ENCODE measurements at regions not wholly inside any gene's neighbourhood (a gene's known extent, or its start where the extent isn't known, plus 50 kb on each side); places are given as distances from the start of the nearest gene placed in this dataset.

GRCh38 chr2:2875831-2876230, 501.8 kb downstream of the EIPR1 start:
- H3K4me3 ChIP-seq (ENCODE audit: low read depth in 1 of 3, low read length in 3 of 3): no peak overlapping the region
- H3K27ac ChIP-seq (ENCODE audit: low read depth in 1 of 2, low read length in 2 of 2): no peak overlapping the region
- WGBS: 87% methylated on average over 6 of the region's 6 CpGs
- H3K36me3 ChIP-seq (ENCODE audit: control insufficient read depth in 4 of 4, insufficient read depth in 3 of 4, low read depth in 1 of 4, low read length in 3 of 4): no peaks in the 10 kb centered on the region
- no peak for DNase-seq (ENCODE audit: low spot score)
- H3K4me1 ChIP-seq (ENCODE audit: control insufficient read depth in 4 of 4, insufficient read depth in 4 of 4, low read length in 3 of 4): no peaks in the 10 kb centered on the region
- no peak overlapping the region for H3K9ac ChIP-seq (ENCODE audit: low read depth in 1 of 2, low read length in 2 of 2)
- H3K9me3 ChIP-seq (ENCODE audit: control insufficient read depth in 4 of 4, low read length in 3 of 4): no peaks in the 10 kb centered on the region
- TF ChIP-seq SP1 (IDR thresholded peaks at IDR 0.05): no peak
- no peak for TF ChIP-seq CTCF (IDR thresholded peaks at IDR 0.05; ENCODE audit: low read depth, low read length, missing input control)
- TF ChIP-seq HNF4G (IDR thresholded peaks at IDR 0.05): no peak
- TF ChIP-seq REST (IDR thresholded peaks at IDR 0.05): no peak
- TF ChIP-seq YY1 (IDR thresholded peaks at IDR 0.05): no peak
- no peak for TF ChIP-seq RXRA (IDR thresholded peaks at IDR 0.05)
- TF ChIP-seq ATF3 (IDR thresholded peaks at IDR 0.05): no peak
- TF ChIP-seq FOXA1 (IDR thresholded peaks at IDR 0.05): no peak
- TF ChIP-seq NR2F2 (IDR thresholded peaks at IDR 0.05): no peak
- TF ChIP-seq GABPA (IDR thresholded peaks at IDR 0.05 in 1 of 2, conservative IDR thresholded peaks at IDR 0.05 in 1 of 2): no peak
- TF ChIP-seq EGR1 (IDR thresholded peaks at IDR 0.05; ENCODE audit: low read depth in 2 of 2): no peak
- TF ChIP-seq TAF1 (conservative IDR thresholded peaks at IDR 0.05): no peak
- no peak for TF ChIP-seq HNF4A (conservative IDR thresholded peaks at IDR 0.05)
- no peak for TF ChIP-seq JUND (IDR thresholded peaks at IDR 0.05)
- TF ChIP-seq MAX (IDR thresholded peaks at IDR 0.05): no peak
- no peak for TF ChIP-seq ZBTB33 (IDR thresholded peaks at IDR 0.05)
- H3K27me3 ChIP-seq (ENCODE audit: control insufficient read depth in 4 of 4, insufficient read depth in 4 of 4, low read length in 3 of 4): peaks cover 0 to 3% (median 0%) of the 10 kb centered on the region in 4 donors

- Histone ChIP-seq H3K27me3 (ENCODE audit: control insufficient read depth in 4 of 4, insufficient read depth in 4 of 4, low read length in 3 of 4) (peaks cover 0 to 3% (median 0%) of the 10 kb centered on the region in 4 donors), H3K36me3 (ENCODE audit: control insufficient read depth in 4 of 4, insufficient read depth in 3 of 4, low read depth in 1 of 4, low read length in 3 of 4) (no peaks in the 10 kb centered on the region), H3K27ac (ENCODE audit: low read depth in 1 of 2, low read length in 2 of 2) (no peak overlapping the region), H3K4me1 (ENCODE audit: control insufficient read depth in 4 of 4, insufficient read depth in 4 of 4, low read length in 3 of 4) (no peaks in the 10 kb centered on the region), H3K9ac (ENCODE audit: low read depth in 1 of 2, low read length in 2 of 2) (no peak overlapping the region), H3K4me3 (ENCODE audit: low read depth in 1 of 3, low read length in 3 of 3) (no peak overlapping the region), H3K9me3 (ENCODE audit: control insufficient read depth in 4 of 4, low read length in 3 of 4) (no peaks in the 10 kb centered on the region)
- no peak for TF ChIP-seq GABPA (IDR thresholded peaks at IDR 0.05 in 1 of 2, conservative IDR thresholded peaks at IDR 0.05 in 1 of 2)
- WGBS: 88% methylated on average over 11 of the region's 11 CpGs
- no peak for DNase-seq (ENCODE audit: low spot score)
These were observed 502.3 kb downstream of the EIPR1 start for GRCh38 chr2:2875296-2875695.

Data from liver (tissue), 8 donors.